ENCODE measurements at regions not wholly inside any gene's neighbourhood (a gene's known extent, or its start where the extent isn't known, plus 50 kb on each side); places are given as distances from the start of the nearest gene placed in this dataset.
A peak's percentile ranks its signal among the peaks of the same experiment; 100 is the strongest.

- no peaks in the 10 kb centered on the region for H3K9me3 ChIP-seq (ENCODE audit: control insufficient read depth, insufficient read depth, low read length)
- H2BK5ac ChIP-seq (ENCODE audit: low read depth, low read length, poor library complexity, severe bottlenecking): peak overlapping the region; percentile 60
- H3K4ac ChIP-seq (ENCODE audit: low read depth, low read length): no peak overlapping the region
- no TSS peak for BruUV-seq (replicated peaks)
- DNase-seq (peak; percentile 54), ATAC-seq (ENCODE audit: low read depth) (no peak)
- no peak overlapping the region for H2BK20ac ChIP-seq (ENCODE audit: low read depth, low read length)
- no peak overlapping the region for H3K56ac ChIP-seq (ENCODE audit: extremely low read depth, insufficient read depth, low read length)
- no peak overlapping the region for H2AK9ac ChIP-seq (replicated peaks; ENCODE audit: low read depth, low read length, poor library complexity)
- intact Hi-C loops (cut with micrococcal nuclease) (no loop called here), dilution Hi-C loops (cut with HindIII; ENCODE audit: low sequenced_read_pairs, unreplicated experiment) (no loop called here), in situ Hi-C loops (cut with MboI; ENCODE audit: low sequenced_read_pairs) (no loop called here)
- H3K4me3 ChIP-seq (ENCODE audit: insufficient read depth, low read depth, low read length): no peak overlapping the region
- peak overlapping the region in 1 of 2 experiments; percentile 77; a peak in 1 of 4 replicates for H4K8ac ChIP-seq (ENCODE audit: low read depth in 2 of 2, low read length in 2 of 2)
- H3K4me1 ChIP-seq (ENCODE audit: control insufficient read depth, insufficient read depth, low read length): peaks cover 3% of the 10 kb centered on the region
- no peak overlapping the region; the same call in 1 of the 2 replicates for H3K4me2 ChIP-seq (ENCODE audit: low read depth, low read length)
- CTCF ChIA-PET: interaction anchor here (2.1 kb wide), 1 partner anchor 10 kb away, joined by 5 read pairs; no protein-coding TSS in a partner anchor
- TF ChIP-seq USF2 (IDR thresholded peaks at IDR 0.05; ENCODE audit: low read depth, low read length) (no peak), CEBPB (IDR thresholded peaks at IDR 0.05; ENCODE audit: low read depth, low read length) (peak; percentile 33; the same call in 1 of the 2 replicates)
- no peak overlapping the region for H2BK15ac ChIP-seq (ENCODE audit: low read depth, low read length)
- no peaks in the 10 kb centered on the region for H4K20me1 ChIP-seq (ENCODE audit: insufficient read depth, low read length)
- POLR2A ChIA-PET (ENCODE audit: unreplicated experiment): no interaction called here
- no peak overlapping the region for H4K91ac ChIP-seq (ENCODE audit: insufficient read depth, low read depth, low read length)
- peak overlapping the region; percentile 61 for H3K18ac ChIP-seq (ENCODE audit: low read depth, low read length)
- peaks cover 3% of the 10 kb centered on the region for H3K9me1 ChIP-seq (ENCODE audit: insufficient read depth, low read length)
- 0 out of 2 replicates have a peak overlapping the region, but pooled peaks have one; percentile 30 for H3K14ac ChIP-seq (replicated peaks; ENCODE audit: low read depth, low read length)
- H2AK5ac ChIP-seq (ENCODE audit: low read depth, low read length): no peak overlapping the region
- H3K23ac ChIP-seq (ENCODE audit: low read depth, low read length): no peak overlapping the region
- no peak overlapping the region for H3K9ac ChIP-seq (ENCODE audit: low read depth, low read length)
- peak overlapping the region; percentile 76 for H2BK120ac ChIP-seq (ENCODE audit: low read depth, low read length)
- no peaks in the 10 kb centered on the region for H3K79me1 ChIP-seq (ENCODE audit: low read depth in 1 of 2, low read length in 2 of 2)
- no peaks in the 10 kb centered on the region for H3K36me3 ChIP-seq (ENCODE audit: control insufficient read depth, insufficient read depth, low read length)
- peak overlapping the region; percentile 8; the same call in 1 of the 2 replicates for H4K5ac ChIP-seq (ENCODE audit: low read depth, low read length)
- H3K27me3 ChIP-seq (ENCODE audit: control insufficient read depth, insufficient read depth, low read length): no peaks in the 10 kb centered on the region
- H2AFZ ChIP-seq (replicated peaks; ENCODE audit: low read length, poor library complexity): peak overlapping the region; percentile 64
- H3K27ac ChIP-seq (ENCODE audit: insufficient read depth, low read length): no peak overlapping the region
Measured at GRCh38 chr7:115221456-115221855, 299.6 kb downstream of the MDFIC start.
